ENCODE measurements at regions not wholly inside any gene's neighbourhood (a gene's known extent, or its start where the extent isn't known, plus 50 kb on each side); places are given as distances from the start of the nearest gene placed in this dataset.

DNA sequence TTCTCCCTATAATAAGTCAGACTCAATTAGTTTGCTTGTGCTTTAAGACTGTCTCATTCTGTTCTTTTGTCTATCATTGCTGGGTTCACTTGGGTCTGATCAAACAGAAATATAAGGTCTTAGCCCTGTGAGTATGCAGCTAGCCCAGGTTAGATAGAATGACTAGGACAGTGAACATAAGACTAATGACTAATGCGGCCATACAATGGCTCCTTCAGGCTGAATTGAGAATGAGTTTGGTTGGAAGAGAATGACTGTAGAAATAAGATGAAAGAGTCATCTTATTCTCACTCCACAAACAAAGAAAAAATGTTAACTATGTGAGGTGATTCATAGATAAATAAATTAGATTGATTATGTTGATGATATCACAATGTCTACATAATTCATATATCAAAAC is 50.1 kb upstream of the OBI1 start:
- TF ChIP-seq, protein P1, sequence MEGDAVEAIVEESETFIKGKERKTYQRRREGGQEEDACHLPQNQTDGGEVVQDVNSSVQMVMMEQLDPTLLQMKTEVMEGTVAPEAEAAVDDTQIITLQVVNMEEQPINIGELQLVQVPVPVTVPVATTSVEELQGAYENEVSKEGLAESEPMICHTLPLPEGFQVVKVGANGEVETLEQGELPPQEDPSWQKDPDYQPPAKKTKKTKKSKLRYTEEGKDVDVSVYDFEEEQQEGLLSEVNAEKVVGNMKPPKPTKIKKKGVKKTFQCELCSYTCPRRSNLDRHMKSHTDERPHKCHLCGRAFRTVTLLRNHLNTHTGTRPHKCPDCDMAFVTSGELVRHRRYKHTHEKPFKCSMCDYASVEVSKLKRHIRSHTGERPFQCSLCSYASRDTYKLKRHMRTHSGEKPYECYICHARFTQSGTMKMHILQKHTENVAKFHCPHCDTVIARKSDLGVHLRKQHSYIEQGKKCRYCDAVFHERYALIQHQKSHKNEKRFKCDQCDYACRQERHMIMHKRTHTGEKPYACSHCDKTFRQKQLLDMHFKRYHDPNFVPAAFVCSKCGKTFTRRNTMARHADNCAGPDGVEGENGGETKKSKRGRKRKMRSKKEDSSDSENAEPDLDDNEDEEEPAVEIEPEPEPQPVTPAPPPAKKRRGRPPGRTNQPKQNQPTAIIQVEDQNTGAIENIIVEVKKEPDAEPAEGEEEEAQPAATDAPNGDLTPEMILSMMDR (IDR thresholded peaks at IDR 0.05) = no peak
- TF ChIP-seq MAX (IDR thresholded peaks at IDR 0.05; ENCODE audit: low read depth) (no peak), POLR2AphosphoS5 (IDR thresholded peaks at IDR 0.05; ENCODE audit: low read depth, low read length) (no peak), NFIC (IDR thresholded peaks at IDR 0.05; ENCODE audit: borderline replicate concordance) (no peak), RFX5 (IDR thresholded peaks at IDR 0.05; ENCODE audit: low read length) (no peak), JUND (IDR thresholded peaks at IDR 0.05) (no peak), CHD2 (IDR thresholded peaks at IDR 0.05; ENCODE audit: low read length, partially characterized antibody) (no peak), YY1 (IDR thresholded peaks at IDR 0.05; ENCODE audit: low read depth) (no peak), FOXM1 (IDR thresholded peaks at IDR 0.05; ENCODE audit: low read depth) (no peak)
- TF ChIP-seq, protein P2, sequence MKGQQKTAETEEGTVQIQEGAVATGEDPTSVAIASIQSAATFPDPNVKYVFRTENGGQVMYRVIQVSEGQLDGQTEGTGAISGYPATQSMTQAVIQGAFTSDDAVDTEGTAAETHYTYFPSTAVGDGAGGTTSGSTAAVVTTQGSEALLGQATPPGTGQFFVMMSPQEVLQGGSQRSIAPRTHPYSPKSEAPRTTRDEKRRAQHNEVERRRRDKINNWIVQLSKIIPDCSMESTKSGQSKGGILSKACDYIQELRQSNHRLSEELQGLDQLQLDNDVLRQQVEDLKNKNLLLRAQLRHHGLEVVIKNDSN (IDR thresholded peaks at IDR 0.05; ENCODE audit: borderline replicate concordance, low read depth) = no peak
- TF ChIP-seq, protein P3, sequence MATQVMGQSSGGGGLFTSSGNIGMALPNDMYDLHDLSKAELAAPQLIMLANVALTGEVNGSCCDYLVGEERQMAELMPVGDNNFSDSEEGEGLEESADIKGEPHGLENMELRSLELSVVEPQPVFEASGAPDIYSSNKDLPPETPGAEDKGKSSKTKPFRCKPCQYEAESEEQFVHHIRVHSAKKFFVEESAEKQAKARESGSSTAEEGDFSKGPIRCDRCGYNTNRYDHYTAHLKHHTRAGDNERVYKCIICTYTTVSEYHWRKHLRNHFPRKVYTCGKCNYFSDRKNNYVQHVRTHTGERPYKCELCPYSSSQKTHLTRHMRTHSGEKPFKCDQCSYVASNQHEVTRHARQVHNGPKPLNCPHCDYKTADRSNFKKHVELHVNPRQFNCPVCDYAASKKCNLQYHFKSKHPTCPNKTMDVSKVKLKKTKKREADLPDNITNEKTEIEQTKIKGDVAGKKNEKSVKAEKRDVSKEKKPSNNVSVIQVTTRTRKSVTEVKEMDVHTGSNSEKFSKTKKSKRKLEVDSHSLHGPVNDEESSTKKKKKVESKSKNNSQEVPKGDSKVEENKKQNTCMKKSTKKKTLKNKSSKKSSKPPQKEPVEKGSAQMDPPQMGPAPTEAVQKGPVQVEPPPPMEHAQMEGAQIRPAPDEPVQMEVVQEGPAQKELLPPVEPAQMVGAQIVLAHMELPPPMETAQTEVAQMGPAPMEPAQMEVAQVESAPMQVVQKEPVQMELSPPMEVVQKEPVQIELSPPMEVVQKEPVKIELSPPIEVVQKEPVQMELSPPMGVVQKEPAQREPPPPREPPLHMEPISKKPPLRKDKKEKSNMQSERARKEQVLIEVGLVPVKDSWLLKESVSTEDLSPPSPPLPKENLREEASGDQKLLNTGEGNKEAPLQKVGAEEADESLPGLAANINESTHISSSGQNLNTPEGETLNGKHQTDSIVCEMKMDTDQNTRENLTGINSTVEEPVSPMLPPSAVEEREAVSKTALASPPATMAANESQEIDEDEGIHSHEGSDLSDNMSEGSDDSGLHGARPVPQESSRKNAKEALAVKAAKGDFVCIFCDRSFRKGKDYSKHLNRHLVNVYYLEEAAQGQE (IDR thresholded peaks at IDR 0.05; ENCODE audit: low read depth, low read length) = no peak

Data from SK-N-SH (cell line).